HG03342 (cell line): ENCODE measurements at regions not wholly inside any gene's neighbourhood (a gene's known extent, or its start where the extent isn't known, plus 50 kb on each side); places are given as distances from the start of the nearest gene placed in this dataset.

ENCODE experiments used
- ATAC-seq: cut with Tn5 transposase; IDR thresholded peaks from one replicate; pipeline ENCODE4 v1.9.1; 2021; ENCODE audit warnings: mild to moderate bottlenecking, moderate library complexity; ENCODE audit not compliant: unreplicated experiment

DNA sequence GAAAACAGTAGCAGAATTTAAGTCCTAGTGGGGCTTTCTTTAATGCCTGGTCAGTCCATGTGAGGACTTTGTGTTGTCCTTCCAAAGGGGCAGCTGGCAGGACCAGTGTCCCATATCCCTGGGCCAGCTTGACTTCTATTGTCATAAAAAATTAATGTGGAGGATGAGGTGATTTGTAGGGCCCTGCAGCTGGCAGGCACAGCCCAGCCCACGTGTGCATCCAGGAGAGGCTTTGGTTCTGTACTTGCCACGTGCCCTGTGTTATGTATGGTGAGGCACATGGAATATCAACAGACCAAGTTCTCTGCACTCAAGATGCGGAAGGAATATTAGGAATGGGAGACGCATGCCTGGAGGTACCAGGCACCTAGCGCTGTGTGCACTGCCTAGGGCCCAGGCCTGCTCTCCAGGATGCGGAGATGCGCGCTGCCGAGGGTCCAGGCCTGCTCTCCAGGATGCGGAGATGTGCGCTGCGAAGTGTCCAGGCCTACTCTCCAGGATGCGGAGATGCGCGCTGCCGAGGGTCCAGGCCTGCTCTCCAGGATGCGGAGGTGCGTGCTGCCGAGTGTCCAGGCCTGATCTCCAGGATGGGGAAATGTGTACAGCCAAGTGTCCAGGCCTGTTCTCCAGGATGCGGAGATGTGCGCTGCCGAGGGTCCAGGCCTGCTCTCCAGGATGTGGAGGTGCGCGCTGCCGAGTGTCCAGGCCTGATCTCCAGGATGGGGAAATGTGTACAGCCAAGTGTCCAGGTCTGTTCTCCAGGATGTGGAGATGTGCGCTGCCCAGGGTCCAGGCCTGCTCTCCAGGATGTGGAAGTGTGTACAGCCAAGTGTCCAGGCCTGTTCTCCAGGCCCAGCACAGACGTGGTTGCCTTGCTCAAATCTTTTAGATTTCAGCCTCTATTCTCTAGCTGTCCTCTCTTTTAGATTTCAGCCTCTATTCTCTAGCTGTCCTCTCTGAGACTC lies 183.3 kb upstream of the ROPN1 start:
- ATAC-seq: no peak

DNA sequence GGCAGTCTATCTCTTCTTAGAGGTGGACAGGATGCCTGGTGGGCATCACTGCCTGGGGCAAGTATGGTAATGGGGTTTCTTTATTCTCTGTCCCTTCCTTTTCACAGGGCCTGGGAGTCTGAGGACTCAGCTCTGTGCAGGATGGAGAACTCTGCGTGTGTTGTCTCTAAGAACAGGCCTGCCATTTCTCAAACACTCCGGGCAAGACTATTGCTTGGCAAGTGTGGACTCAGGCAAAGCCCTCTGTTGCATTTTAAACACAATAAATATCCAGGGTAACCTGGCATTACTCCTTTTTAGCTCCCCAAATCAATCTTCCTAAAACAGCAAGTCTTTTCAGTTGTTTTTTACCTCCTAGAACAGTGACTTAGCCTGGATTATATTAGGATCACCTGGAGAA lies 185.1 kb upstream of the ROPN1 start:
- ATAC-seq: no peak

DNA sequence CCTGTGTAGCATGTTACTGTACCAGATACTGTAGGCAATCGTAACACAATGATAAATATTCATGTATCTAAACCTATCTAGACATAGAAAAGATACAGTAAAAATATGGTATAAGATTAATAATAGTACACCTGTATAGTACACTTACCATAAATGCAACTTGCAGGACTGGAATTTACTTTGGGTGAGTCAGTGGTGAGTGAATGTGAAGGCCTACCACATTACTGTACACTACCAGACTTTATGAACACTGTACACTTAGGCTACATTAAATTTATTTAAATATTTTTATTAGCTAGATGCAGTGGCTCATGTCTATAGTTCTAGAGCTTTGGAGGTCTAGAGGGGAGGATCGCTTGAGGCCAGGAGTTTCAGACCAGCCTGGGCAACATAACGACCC lies 186.6 kb upstream of the ROPN1 start:
- no peak for ATAC-seq

DNA sequence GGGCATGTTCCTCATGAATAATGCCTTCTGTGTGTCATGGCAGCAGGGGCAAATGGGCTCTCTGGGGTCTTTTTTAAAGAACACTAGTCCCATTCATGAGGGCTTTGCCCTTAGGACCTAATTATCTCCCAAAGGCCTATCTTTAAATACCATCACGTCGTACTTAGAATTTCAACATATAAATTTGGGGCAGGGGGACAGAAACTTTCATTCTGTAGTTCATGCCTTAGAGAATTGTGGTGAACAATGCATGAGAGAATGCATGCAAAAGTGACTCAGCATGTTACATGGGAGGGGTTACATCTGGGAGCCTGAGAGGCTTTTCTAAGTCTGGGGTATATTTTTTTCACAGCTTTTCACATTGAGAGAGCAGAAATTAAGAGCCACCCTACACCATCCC lies 208.5 kb upstream of the ROPN1 start:
- no peak for ATAC-seq

DNA sequence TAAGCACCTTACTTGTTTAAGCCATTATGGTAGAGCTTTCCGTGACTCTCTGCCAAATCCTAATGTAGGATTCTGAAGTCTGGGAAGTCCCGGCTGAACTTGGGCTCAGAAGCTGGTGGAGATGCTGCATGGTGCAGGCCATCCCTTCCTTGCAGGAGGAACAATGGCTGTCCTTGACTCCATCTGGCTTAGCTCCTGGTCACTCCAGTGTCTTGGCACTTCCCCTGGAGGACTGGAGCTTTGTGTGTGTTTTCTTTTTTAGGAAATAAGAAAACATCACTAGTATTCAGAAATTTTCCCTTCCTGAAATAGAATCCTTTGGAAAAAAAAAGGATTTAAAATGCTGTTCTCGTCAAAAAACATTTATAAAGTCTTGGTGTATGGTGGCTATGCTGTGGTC lies 209.3 kb upstream of the ROPN1 start:
- no peak for ATAC-seq

DNA sequence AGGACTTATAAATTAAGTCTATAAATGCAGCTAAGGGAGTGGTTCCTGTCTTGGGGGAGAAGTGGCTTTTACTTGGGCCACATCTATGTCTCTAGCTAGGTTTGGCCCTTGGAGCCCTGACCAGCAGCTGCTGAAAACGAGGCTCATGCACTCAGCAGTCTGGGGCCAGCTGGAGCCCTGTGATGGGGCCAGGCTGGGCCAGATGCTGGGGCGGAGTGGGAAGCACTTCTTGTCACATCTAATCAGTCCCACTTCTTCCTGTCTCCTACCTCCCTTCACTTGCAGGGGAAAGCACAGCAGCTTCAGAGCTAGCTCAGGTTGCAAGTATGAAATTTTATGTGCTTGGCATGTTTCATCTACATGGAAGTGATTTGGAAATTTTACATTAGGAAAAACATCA lies 209.9 kb upstream of the ROPN1 start:
- ATAC-seq: no peak

DNA sequence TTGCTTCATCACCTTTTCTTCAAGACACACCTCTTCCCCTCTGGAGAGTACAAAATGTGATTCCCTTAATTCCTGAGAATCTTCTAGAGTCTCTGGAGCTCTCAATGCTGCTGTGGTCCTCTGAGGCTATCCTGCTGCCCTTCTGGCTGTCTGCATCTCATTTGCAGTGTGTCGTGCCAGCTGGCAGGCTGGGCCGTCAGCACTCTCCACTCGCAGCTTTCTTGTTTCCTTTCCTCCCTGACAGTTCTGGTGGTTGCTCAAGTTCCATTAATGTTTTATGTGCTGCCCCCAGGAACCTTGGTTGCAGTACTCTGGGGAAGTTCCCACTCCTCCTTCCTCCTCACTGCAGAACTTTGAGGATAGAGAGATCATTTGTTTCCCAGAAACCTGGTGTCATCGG lies 210.8 kb upstream of the ROPN1 start:
- no peak for ATAC-seq

DNA sequence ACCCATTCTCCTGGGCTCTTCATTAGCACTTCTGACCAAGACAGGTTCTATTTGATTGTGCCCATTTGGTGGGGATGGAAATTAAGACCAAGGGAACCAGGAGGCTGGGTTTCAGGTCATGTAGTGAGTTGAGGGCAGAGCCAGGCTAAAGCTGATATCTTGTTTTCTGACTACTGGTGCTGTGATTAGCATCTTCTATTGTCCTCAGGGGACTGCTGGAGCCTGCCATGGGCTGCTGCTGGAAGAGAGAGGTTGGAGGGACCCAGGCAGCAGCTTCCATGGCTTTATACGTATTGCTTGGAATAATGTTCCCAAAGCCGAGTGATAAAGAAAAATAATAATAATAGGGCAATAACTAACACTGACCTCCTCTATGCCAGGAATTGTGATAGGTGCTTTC lies 211.4 kb upstream of the ROPN1 start:
- ATAC-seq: no peak

DNA sequence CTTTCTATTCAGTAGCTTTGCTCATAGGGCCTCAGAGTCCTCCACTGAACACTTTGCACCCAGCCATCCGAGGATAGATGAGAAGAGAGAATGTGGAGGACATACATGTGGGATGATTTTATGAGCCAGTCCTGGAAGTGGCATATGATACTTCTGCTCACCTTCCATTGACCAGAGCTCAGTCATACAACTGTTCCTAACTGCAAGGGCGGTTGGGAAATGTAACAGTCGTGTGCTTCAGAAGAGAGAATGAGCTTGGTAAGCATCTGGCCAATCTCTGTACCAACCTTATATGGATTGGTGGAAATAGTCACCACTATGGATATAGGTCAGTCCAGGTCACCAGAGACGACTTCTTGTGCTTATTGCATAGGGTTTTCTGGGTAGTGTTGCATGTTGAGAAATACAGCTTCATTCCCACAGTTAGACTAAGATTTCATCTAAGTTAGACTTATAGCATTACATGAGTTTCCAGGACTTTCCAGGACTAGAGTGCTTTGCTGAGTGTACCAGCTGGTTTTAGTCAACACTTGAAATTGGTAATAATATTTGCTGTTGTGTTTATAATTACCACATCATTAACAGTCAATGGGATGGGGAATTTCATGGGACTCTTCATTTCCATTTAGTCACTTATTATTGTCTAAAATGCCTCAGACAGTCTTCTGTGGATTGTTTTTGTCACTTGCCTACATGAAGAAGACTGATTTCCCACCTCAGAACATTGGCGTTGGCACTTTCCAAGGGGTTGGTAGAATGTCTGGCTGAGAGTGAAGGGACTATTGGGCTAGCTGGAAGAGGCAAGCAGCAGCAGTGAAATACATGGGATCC lies 214.5 kb upstream of the ROPN1 start:
- ATAC-seq: no peak

DNA sequence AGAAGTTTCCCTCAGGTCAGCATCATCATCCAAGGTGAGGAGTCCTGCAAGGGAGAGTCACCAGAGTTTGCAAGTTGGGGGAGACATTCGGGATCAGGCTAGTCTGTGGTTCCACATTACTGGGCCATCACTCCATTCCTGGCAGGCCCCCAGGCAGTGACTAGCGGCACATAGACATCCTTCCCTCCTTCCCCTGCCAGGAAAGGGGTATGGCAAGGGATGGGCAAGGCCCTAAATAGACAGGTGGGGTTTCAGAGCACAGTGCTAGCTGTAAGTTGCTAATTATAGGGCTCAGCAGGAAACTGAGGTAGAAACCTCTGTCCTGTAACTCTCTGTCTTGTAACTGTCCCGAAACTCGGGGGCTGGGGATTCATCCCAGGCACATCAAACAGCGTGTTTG lies 215.2 kb upstream of the ROPN1 start:
- no peak for ATAC-seq

DNA sequence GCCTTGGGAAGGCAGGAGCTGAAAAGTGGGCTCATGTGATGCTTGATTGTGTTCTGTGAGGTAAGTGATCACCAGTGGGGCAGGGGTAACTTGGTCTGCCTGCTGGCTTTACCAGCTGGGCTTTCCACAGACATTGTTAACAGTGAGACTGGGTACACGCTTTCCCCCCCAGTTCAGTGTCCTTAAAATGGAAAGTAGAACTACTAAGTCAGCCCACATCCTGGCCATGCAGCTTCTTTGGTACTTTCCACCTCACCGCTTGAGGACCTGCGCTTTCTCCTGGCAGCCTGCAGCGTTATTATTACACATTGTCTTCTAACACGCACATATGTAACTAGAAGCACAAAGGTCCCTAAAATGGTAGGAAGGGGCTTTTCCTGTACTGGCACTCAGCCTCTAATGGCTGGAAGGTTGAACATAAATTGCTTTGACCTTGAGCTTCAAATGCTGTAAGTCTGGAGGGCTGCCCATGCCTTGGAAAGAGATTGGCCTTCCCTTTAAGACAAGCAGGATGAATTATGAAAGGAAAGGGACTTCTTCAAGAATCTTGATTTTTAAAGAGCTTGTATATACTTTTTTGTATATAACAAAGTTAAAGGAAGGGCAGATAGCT lies 216.1 kb upstream of the ROPN1 start:
- ATAC-seq: peak; percentile 88

DNA sequence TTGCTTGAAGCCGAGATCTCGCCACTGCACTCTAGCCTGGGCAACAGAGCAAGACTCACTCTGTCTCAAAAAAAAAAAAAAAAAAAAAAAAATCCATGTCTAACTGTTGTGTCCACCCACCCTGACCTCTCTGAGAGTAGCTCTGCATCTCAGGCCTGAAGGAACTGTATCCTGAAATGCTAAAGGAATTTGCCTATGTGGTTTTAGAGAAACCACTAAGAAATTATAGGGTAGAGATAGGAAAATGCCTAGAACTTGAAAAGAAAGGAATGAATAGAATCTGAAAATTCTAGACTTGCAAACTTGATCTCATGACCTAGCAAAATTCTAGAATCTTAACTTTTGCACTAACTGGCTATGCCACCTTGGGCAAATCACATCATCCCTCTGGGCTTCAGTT lies 217.5 kb upstream of the ROPN1 start:
- no peak for ATAC-seq

DNA sequence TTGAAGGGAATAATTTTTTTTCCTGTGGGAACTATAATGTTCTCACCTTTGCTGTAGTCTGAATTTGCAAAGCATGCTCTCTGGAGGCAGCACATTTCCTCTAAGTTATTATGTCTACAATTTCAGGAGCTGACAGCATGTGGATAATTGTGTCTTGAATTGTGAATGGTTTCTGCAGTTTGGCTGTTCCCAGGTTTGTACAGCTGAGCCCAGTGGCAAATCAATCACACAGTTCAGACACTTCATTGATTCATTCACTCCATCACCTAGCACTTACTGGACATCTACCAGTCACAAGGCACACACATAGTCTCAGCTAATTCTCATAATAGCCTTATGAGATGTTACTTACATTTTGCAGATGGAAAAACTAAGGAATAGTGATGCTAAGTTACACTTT lies 219.0 kb upstream of the ROPN1 start:
- no peak for ATAC-seq

DNA sequence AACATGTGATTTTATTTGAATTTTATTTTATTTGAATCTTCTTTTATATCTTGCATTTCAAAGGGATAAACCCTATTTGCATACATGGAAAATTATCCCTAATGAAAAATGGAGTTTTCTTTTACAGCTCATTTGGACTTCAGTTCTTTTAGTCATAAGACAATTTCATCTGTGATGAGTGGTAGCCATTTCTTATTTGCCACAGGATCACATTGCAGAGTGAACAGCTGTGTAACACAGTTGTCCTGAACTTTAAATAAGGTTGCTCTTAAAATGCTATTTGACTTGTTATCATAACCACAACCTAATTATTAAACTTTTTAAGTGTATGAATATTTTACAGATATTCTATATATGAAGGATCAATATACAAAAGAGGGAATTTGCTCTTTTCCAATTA lies 221.7 kb upstream of the ROPN1 start:
- ATAC-seq: no peak

DNA sequence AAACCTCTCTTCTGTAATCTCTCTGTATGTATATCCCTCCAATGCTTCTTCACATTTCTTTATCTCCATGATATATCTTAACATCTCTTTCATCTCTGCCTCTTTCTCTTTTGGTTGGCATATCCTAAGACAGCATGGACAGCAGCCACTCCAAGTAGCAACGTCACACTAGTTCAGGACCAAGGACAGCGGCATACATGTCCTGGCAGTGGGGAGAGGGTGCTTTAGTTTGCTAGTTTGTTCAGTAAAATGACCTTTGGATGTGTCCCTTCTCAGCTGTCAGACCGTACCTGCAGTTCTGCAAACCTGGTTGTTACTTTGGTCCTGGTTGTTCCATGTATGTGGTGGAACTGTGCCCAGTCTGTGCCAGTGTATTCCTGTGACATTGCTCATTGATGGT lies 225.6 kb upstream of the ROPN1 start:
- no peak for ATAC-seq

DNA sequence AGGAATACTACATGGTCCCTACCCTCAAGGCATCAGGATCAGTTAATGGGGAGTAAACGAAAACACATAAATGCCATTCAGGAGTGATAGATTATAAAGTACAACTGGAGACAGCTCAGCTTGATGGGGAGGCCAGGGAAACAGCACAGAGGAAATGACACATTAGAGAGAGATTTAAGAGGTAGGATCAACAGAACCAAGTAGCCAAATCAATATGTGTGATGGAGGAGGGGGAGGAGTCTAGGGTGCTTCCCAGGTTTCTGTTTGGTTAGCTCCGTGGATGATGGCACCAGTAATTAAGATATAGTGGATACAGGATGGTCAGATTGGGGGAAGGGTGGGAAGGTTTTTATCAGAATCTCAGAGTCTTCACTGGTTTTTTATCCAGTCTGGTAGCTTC lies 229.5 kb upstream of the ROPN1 start:
- no peak for ATAC-seq

DNA sequence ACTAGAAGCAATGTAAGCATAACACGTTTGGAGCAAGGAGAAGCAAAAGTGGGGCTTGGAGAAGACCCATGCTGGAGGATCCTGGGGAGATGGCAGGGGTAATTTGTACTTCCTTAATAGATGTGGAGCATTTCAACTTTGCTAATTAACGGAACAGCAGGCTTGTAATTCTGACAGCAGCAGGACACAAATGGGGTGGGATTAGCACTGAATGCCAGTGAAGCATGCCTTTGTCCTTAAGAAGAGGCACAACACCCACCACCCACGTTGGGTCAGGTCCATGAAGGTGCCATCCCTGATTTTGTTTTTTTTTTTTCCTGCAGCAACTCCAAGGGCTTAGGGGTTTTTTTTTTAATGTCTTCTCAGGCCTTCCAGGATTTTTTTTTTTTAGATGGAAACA lies 231.9 kb upstream of the ROPN1 start:
- ATAC-seq: no peak

DNA sequence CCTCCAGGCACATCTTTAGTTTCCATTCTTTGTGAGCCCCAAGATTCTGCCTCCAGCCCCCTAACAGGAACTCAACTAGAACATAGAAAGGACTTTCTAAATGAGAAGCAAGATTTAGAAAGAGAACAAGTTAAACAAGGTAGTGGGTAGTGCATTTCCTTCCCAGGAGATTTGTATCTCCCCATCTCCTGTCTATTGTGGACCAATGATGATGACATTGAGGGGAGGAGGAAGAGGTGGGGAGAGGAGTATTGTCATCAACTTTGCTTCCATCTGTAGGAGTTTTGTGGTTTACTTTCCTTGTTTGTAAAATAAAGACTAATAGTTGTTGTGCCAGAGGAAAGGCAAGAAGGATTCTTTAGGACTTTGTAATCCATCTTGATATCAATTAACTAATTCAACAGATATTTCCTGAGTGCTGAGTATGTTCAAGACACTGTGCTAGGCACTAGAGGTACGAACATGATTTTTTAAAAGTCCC lies 235.3 kb upstream of the ROPN1 start:
- ATAC-seq: no peak

DNA sequence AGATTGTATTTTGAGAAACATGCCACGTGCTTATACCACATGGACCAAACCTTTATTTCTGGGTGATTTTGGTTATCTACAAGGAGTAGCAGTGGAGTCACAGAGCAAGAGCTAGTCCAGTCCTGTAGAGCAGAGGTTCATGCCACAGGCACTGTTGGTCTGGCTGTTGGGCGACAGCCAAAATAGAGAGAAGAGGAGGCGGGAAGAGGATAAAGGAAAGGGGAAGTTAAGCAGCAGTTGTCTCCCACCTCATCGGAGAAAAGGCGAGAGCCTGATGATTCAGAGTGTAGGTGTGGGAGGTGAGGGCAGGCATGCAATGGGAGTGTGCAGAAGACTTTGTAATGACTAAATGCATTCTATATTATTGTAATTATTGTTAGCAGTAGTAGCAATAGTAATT lies 237.5 kb upstream of the ROPN1 start:
- no peak for ATAC-seq

DNA sequence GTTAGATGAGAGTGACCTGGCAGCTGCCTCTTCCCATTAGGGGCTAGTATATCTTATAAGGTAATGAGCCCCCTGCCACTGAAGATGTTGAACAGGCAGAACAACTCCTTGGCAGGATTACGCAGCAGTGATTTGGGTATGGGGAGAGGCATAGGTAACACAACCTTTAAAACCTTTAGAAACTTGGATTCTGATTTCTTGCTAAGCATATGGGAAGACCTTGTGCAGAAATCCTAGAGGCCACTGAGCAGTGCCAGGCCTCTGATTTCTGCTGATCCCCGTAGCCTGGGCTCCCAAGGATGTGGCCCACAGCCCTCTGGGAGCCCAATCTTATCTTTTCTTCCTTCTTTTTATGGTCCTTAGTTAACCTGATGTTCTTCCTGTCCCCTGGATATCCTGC lies 237.9 kb upstream of the ROPN1 start:
- no peak for ATAC-seq

DNA sequence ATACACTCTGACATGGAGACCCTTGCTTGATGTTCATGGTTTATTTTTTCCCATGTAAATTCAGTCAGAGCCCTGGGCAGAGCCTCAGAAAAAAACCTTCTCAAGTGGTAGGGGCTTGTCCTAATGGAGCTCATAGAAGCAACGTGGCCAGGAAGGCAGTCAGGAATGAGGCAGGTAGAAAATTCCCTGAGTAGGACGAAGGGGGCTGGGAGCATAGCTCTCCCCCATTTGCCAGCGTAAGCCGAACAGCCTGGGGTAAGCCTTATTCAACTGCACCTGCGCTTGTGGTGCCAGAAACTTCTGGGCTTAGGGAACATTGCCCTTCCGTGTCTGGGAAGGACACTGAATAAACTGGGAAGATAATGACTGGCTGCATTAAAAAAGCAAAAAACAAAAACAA lies 238.5 kb upstream of the ROPN1 start:
- ATAC-seq: no peak

DNA sequence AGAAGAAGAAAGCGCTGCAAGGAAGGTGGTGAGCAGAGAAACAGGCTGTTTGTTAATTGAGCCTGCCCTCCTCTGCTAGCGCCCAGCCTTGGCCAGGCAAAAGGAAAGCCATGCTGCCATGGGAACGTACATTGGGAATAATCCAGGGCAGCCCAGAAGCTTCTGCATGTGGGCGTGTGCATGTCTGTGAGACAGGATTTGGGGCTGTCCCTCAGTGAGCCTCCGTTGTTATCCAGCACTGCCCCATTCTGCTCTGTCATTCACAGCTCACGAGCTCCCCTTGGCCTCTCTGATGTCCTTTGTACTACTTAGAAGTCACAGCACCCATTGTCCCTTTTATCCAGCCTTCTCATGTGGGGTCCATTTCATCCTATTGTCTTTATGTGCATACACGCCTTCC lies 239.1 kb upstream of the ROPN1 start:
- no peak for ATAC-seq
